Kidney epithelial cell (primary cell): ENCODE measurements at regions not wholly inside any gene's neighbourhood (a gene's known extent, or its start where the extent isn't known, plus 50 kb on each side); places are given as distances from the start of the nearest gene placed in this dataset.
"Not testable (repeated sequence)": the region's sequence is repeated elsewhere in the genome, so short reads cannot be mapped to it uniquely, and the experiment has no call there.

Experiments
- DNase-seq: peaks from one replicate; pipeline ENCODE4 v3.0.0-alpha.2; 2010; ENCODE audit warnings: low read depth
- H3K27me3 ChIP-seq: 2 replicates; pipeline ENCODE4 v1.6.0; 2011; ENCODE audit warnings: low read length; ENCODE audit not compliant: control insufficient read depth, insufficient read depth
- H3K36me3 ChIP-seq: 2 replicates; pipeline ENCODE4 v1.5.1; 2011; ENCODE audit warnings: low read length; ENCODE audit not compliant: control insufficient read depth, insufficient read depth
- H3K4me3 ChIP-seq: 2 replicates; pipeline ENCODE4 v1.5.1; 2011; ENCODE audit warnings: low read depth, mild to moderate bottlenecking, control low read depth, low read length
- CTCF ChIP-seq: IDR thresholded peaks from 2 replicates; pipeline ENCODE4 v1.5.1; 2011; ENCODE audit warnings: mild to moderate bottlenecking, moderate library complexity, low read length, control low read depth, inconsistent platforms; ENCODE audit not compliant: insufficient read depth, poor library complexity, severe bottlenecking

- no peak for DNase-seq
- H3K36me3 ChIP-seq: no peaks in the 10 kb centered on the region
- H3K27me3 ChIP-seq: peaks cover 2% of the 10 kb centered on the region
- no peak overlapping the region for H3K4me3 ChIP-seq
- TF ChIP-seq CTCF: no peak
Measured at GRCh38 chr9:89690334-89690912, 85.6 kb downstream of the GADD45G start.

GRCh38 chr9:89695441-89695891 lies 90.7 kb downstream of the GADD45G start:
- TF ChIP-seq CTCF: no peak
- H3K27me3 ChIP-seq: peaks cover 7% of the 10 kb centered on the region
- no peaks in the 10 kb centered on the region for H3K36me3 ChIP-seq
- no peak overlapping the region for H3K4me3 ChIP-seq
- DNase-seq: no peak

- DNase-seq, H3K36me3 ChIP-seq, H3K4me3 ChIP-seq, H3K27me3 ChIP-seq: not testable (repeated sequence)
Measured at GRCh38 chr9:89695979-89696378, 91.2 kb downstream of the GADD45G start.

GRCh38 chr9:89696780-89697179 lies 92.0 kb downstream of the GADD45G start:
- no peak overlapping the region for H3K4me3 ChIP-seq
- H3K36me3 ChIP-seq: no peaks in the 10 kb centered on the region
- no peak for TF ChIP-seq CTCF
- no peak for DNase-seq
- H3K27me3 ChIP-seq: peaks cover 11% of the 10 kb centered on the region

GRCh38 chr9:89697553-89697952 lies 92.7 kb downstream of the GADD45G start:
- Histone ChIP-seq H3K4me3 (no peak overlapping the region), H3K36me3 (no peaks in the 10 kb centered on the region), H3K27me3 (peaks cover 11% of the 10 kb centered on the region)
- no peak for TF ChIP-seq CTCF
- no peak for DNase-seq

GRCh38 chr9:89698411-89699005 lies 93.7 kb downstream of the GADD45G start:
- no peak for TF ChIP-seq CTCF
- H3K4me3 ChIP-seq: no peak overlapping the region
- peaks cover 11% of the 10 kb centered on the region for H3K27me3 ChIP-seq
- no peak for DNase-seq
- H3K36me3 ChIP-seq: no peaks in the 10 kb centered on the region
